Neuronal stem cell (in vitro differentiated cells): ENCODE measurements at regions not wholly inside any gene's neighbourhood (a gene's known extent, or its start where the extent isn't known, plus 50 kb on each side); places are given as distances from the start of the nearest gene placed in this dataset.

ENCODE experiments used
- DNase-seq: peaks from one replicate; pipeline ENCODE4 v3.0.0-alpha.2; 2013; ENCODE audit warnings: low spot score
- H2AFZ ChIP-seq: one replicate; pipeline ENCODE4 v1.6.1; 2013; ENCODE audit warnings: mild to moderate bottlenecking, low read length, inconsistent platforms
- H2AK5ac ChIP-seq: 2 replicates; pipeline ENCODE4 v1.6.1; 2013; ENCODE audit warnings: low read depth, mild to moderate bottlenecking, inconsistent platforms, low read length, moderate library complexity, mixed read lengths
- H2BK120ac ChIP-seq: 2 replicates; pipeline ENCODE4 v1.6.1; 2013; ENCODE audit warnings: low read depth, mild to moderate bottlenecking, inconsistent platforms, low read length, moderate library complexity, mixed read lengths
- H2BK12ac ChIP-seq: one replicate; pipeline ENCODE4 v1.6.1; 2013; ENCODE audit warnings: low read length, inconsistent platforms
- H2BK15ac ChIP-seq: 2 replicates; pipeline ENCODE4 v1.6.1; 2013; ENCODE audit warnings: mild to moderate bottlenecking, low read length, inconsistent platforms, mixed read lengths
- H2BK5ac ChIP-seq: one replicate; pipeline ENCODE4 v1.6.1; 2013; ENCODE audit warnings: inconsistent platforms, mild to moderate bottlenecking, low read length, moderate library complexity
- H3K14ac ChIP-seq: one replicate; pipeline ENCODE4 v1.6.1; 2013; ENCODE audit warnings: low read length, inconsistent platforms
- H3K18ac ChIP-seq: 2 replicates; pipeline ENCODE4 v1.6.1; 2013; ENCODE audit warnings: low read length, inconsistent platforms
- H3K23ac ChIP-seq: 2 replicates; pipeline ENCODE4 v1.6.1; 2013; ENCODE audit warnings: low read depth, mild to moderate bottlenecking, mixed read lengths, low read length, inconsistent platforms; ENCODE audit not compliant: poor library complexity
- H3K27ac ChIP-seq: replicated peaks from 3 replicates; pipeline ENCODE4 v1.5.1; 2013; ENCODE audit warnings: low read length, inconsistent platforms
- H3K27me3 ChIP-seq, 3 experiments: 2 replicates each; pipeline ENCODE4 v1.6.1; 2013; ENCODE audit warnings: low read length in 3 of 3, mild to moderate bottlenecking in 2 of 3, inconsistent platforms in 1 of 3, low read depth in 1 of 3, mixed read lengths in 1 of 3, moderate library complexity in 1 of 3; ENCODE audit not compliant: control insufficient read depth in 3 of 3, insufficient read depth in 3 of 3
- H3K36me3 ChIP-seq, 2 donors: replicated peaks in 1 of 2; 2 replicates each; pipeline ENCODE4 v1.6.1; 2013; ENCODE audit warnings: low read length in 2 of 2; ENCODE audit not compliant: control insufficient read depth in 2 of 2, insufficient read depth in 2 of 2
- H3K4ac ChIP-seq: 2 replicates; pipeline ENCODE4 v1.6.1; 2013; ENCODE audit warnings: inconsistent platforms, mild to moderate bottlenecking, low read length, moderate library complexity
- H3K4me1 ChIP-seq, 2 donors: 1 replicate in 1 of 2; 2 replicates in 1 of 2; pipeline ENCODE4 v1.6.1; 2013; ENCODE audit warnings: low read length in 2 of 2, low read depth in 1 of 2; ENCODE audit not compliant: control insufficient read depth in 2 of 2, insufficient read depth in 1 of 2
- H3K4me2 ChIP-seq: one replicate; pipeline ENCODE4 v1.6.1; 2013; ENCODE audit warnings: mild to moderate bottlenecking, low read length, inconsistent platforms; ENCODE audit not compliant: insufficient read depth, poor library complexity, severe bottlenecking
- H3K4me3 ChIP-seq, 2 donors: 2 replicates each; pipeline ENCODE4 v1.5.1; 2013; ENCODE audit warnings: low read length in 2 of 2, mild to moderate bottlenecking in 2 of 2, inconsistent platforms in 1 of 2, moderate library complexity in 1 of 2
- H3K79me1 ChIP-seq: one replicate; pipeline ENCODE4 v1.6.1; 2013; ENCODE audit warnings: low read depth, mild to moderate bottlenecking, inconsistent platforms, low read length, moderate library complexity
- H3K9ac ChIP-seq: one replicate; pipeline ENCODE4 v1.6.1; 2013; ENCODE audit warnings: mild to moderate bottlenecking, low read depth, low read length, inconsistent platforms; ENCODE audit not compliant: poor library complexity
- H3K9me3 ChIP-seq, 2 donors: replicated peaks in 1 of 2; 2 replicates each; pipeline versions ENCODE3 to v1.6.1; 2013; ENCODE audit warnings: low read length in 2 of 2, mild to moderate bottlenecking in 2 of 2, inconsistent platforms in 1 of 2, low read depth in 1 of 2, mixed read lengths in 1 of 2, moderate library complexity in 1 of 2; ENCODE audit not compliant: control insufficient read depth in 2 of 2, insufficient read depth in 1 of 2
- H4K8ac ChIP-seq: one replicate; pipeline ENCODE4 v1.6.1; 2013; ENCODE audit warnings: low read depth, mild to moderate bottlenecking, inconsistent platforms, low read length, moderate library complexity
- H4K91ac ChIP-seq: one replicate; pipeline ENCODE4 v1.6.1; 2013; ENCODE audit warnings: low read length, low read depth, mild to moderate bottlenecking, inconsistent platforms; ENCODE audit not compliant: poor library complexity
- WGBS, 2 donors: extraction: QIAGEN DNeasy Blood & Tissue Kit; methylation state at CpG; one replicate each; pipeline ENCODE4 v1.1.7; 2013; ENCODE audit warnings: missing lambda C conversion rate in 2 of 2, mixed read lengths in 1 of 2; ENCODE audit not compliant: insufficient read length in 2 of 2, insufficient replicate concordance in 1 of 2; ENCODE audit errors: extremely low coverage in 2 of 2; 5-methylcytosine and 5-hydroxymethylcytosine counted together

DNA sequence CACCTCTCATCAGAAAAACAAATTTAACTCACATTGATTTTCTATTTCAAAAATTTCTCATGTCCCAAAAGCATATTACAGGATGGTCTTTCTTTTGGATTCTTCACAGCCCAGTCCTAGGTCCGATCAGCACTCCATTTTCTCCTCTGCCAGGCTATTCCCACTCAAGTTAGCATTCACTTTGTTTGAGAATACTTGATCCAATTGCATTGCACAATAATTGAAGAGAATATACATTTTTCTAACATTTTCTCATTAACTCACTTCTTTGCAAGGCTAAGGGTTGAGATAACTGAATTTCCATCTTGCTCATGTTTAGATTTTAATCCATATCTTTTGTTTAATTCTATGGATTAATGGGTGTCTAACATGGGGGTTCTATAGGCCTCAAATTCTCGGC, 716.1 kb downstream of the QKI start:
- Histone ChIP-seq H3K4me3 (no peak overlapping the region), H2BK12ac (no peak overlapping the region), H3K4me2 (no peak overlapping the region), H2AK5ac (no peak overlapping the region), H3K18ac (no peak overlapping the region), H3K27ac (no peak overlapping the region), H2BK120ac (no peak overlapping the region), H3K23ac (no peak overlapping the region), H4K91ac (no peak overlapping the region), H3K4ac (no peak overlapping the region), H3K4me1 (no peaks in the 10 kb centered on the region), H2BK5ac (no peak overlapping the region), H2AFZ (no peak overlapping the region), H3K9me3 (peaks cover 0 to 19% of the 10 kb centered on the region in 2 donors), H3K14ac (no peak overlapping the region), H3K36me3 (no peaks in the 10 kb centered on the region), H3K9ac (no peak overlapping the region), H2BK15ac (no peak overlapping the region), H3K79me1 (no peaks in the 10 kb centered on the region), H4K8ac (no peak overlapping the region), H3K27me3 (no peaks in the 10 kb centered on the region)
- no peak for DNase-seq
- no CpG with 5 or more reads among the region's 2 CpGs for WGBS, 2 donors

DNA sequence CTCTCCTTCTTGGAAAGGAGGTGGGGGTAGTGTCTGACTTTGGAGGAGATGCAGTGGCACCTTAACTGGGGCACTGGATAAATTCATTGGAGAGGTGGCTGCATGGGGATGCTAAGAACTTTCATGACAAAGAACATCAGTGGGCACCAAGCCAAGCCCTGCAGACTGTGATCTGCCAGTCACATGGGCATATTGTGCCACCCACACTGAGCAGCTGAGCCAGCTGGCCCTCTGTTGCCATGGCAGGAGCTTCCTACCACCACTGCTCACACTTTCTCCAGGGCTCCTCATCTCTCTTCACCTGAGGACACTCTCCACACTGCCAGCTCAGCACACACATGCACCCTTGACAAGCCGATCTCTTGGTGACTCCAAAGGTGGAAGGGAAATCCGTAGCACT, 715.6 kb downstream of the QKI start:
- Histone ChIP-seq H3K9ac (no peak overlapping the region), H2BK15ac (no peak overlapping the region), H3K9me3 (peaks cover 0 to 17% of the 10 kb centered on the region in 2 donors), H3K27ac (no peak overlapping the region), H3K36me3 (no peaks in the 10 kb centered on the region), H3K4me3 (no peak overlapping the region), H3K79me1 (no peaks in the 10 kb centered on the region), H4K8ac (no peak overlapping the region), H3K14ac (no peak overlapping the region), H3K4me2 (no peak overlapping the region), H2BK5ac (no peak overlapping the region), H3K4me1 (no peaks in the 10 kb centered on the region), H3K4ac (no peak overlapping the region), H2BK12ac (no peak overlapping the region), H4K91ac (no peak overlapping the region), H3K18ac (no peak overlapping the region), H2AK5ac (no peak overlapping the region), H3K23ac (no peak overlapping the region), H3K27me3 (no peaks in the 10 kb centered on the region), H2BK120ac (no peak overlapping the region), H2AFZ (no peak overlapping the region)
- DNase-seq: no peak
- no CpG with 5 or more reads among the region's 2 CpGs for WGBS, 2 donors

DNA sequence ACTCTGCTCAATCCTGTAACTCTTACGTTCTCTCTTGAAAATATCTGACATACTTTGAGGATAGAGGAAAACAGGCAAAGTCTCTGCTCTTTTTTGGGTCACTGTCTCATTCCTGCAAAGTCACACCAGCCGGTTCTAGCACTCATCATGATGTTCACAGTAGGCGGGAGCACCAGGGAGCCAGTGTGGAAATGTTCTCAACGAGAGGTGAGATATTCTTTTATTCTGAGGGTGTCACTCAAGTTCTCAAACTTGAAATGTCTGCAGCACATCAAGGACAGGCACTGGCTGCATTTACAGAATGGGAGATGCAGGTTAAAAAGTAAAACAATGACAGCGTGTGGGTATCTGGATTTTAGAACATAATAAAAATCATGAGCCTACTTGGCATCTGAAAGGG, 714.7 kb downstream of the QKI start:
- Histone ChIP-seq H3K27me3 (no peaks in the 10 kb centered on the region), H3K4ac (no peak overlapping the region), H3K9me3 (peaks cover 0 to 20% of the 10 kb centered on the region in 2 donors), H2BK12ac (no peak overlapping the region), H2AFZ (no peak overlapping the region), H3K23ac (no peak overlapping the region), H2AK5ac (no peak overlapping the region), H2BK120ac (no peak overlapping the region), H2BK5ac (no peak overlapping the region), H3K4me3 (no peak overlapping the region), H3K14ac (no peak overlapping the region), H2BK15ac (no peak overlapping the region), H3K9ac (no peak overlapping the region), H4K91ac (no peak overlapping the region), H3K36me3 (no peaks in the 10 kb centered on the region), H3K4me2 (no peak overlapping the region), H4K8ac (no peak overlapping the region), H3K27ac (no peak overlapping the region), H3K79me1 (no peaks in the 10 kb centered on the region), H3K4me1 (no peaks in the 10 kb centered on the region), H3K18ac (no peak overlapping the region)
- no peak for DNase-seq
- WGBS, 2 donors: no CpG with 5 or more reads among the region's 5 CpGs

DNA sequence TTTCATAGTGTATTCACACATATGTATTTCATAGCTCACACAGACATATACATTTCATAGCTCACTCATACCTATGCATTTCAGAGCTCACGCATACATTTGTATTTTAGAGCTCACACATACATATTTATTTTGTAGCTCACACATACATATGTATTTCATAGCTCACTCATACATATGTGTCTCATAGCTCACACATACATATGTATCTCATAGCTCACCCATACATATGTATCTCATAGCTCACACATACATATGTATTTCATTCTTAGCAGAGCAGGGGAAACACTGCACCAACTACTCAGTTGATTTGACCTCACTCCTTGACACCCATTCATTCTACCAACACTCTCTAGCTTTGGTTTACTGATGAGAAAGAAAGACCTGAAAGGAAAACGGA, 713.6 kb downstream of the QKI start:
- H2AFZ ChIP-seq: peak overlapping the region; percentile 46
- no peak overlapping the region for H2AK5ac ChIP-seq
- peaks cover 0 to 20% of the 10 kb centered on the region in 2 donors for H3K9me3 ChIP-seq
- H2BK12ac ChIP-seq: no peak overlapping the region
- no peak overlapping the region for H3K4me3 ChIP-seq
- H3K23ac ChIP-seq: no peak overlapping the region
- H3K4me2 ChIP-seq: no peak overlapping the region
- H2BK120ac ChIP-seq: no peak overlapping the region
- no peaks in the 10 kb centered on the region for H3K4me1 ChIP-seq
- H2BK5ac ChIP-seq: no peak overlapping the region
- no peak overlapping the region for H4K8ac ChIP-seq
- H3K18ac ChIP-seq: no peak overlapping the region
- no peak for DNase-seq
- no peaks in the 10 kb centered on the region for H3K27me3 ChIP-seq
- no peak overlapping the region for H3K4ac ChIP-seq
- H3K36me3 ChIP-seq: no peaks in the 10 kb centered on the region
- H3K9ac ChIP-seq: no peak overlapping the region
- H2BK15ac ChIP-seq: no peak overlapping the region
- H4K91ac ChIP-seq: no peak overlapping the region
- no peaks in the 10 kb centered on the region for H3K79me1 ChIP-seq
- H3K27ac ChIP-seq: no peak overlapping the region
- no CpG with 5 or more reads among the region's 2 CpGs for whole genome bisulfite sequencing, 2 donors
- H3K14ac ChIP-seq: no peak overlapping the region
